GM10266 (cell line): ENCODE measurements at regions not wholly inside any gene's neighbourhood (a gene's known extent, or its start where the extent isn't known, plus 50 kb on each side); places are given as distances from the start of the nearest gene placed in this dataset.
"Not testable (repeated sequence)": the region's sequence is repeated elsewhere in the genome, so short reads cannot be mapped to it uniquely, and the experiment has no call there.

Source experiments
- DNase-seq: peaks from one replicate; pipeline ENCODE4 v3.0.0; 2012; ENCODE audit errors: extremely low spot score
- CTCF ChIP-seq: IDR thresholded peaks from 2 replicates; pipeline ENCODE4 v1.5.1; 2012; ENCODE audit warnings: mild to moderate bottlenecking, low read depth; ENCODE audit not compliant: control insufficient read depth, insufficient read depth; ENCODE audit errors: missing control alignments

DNA sequence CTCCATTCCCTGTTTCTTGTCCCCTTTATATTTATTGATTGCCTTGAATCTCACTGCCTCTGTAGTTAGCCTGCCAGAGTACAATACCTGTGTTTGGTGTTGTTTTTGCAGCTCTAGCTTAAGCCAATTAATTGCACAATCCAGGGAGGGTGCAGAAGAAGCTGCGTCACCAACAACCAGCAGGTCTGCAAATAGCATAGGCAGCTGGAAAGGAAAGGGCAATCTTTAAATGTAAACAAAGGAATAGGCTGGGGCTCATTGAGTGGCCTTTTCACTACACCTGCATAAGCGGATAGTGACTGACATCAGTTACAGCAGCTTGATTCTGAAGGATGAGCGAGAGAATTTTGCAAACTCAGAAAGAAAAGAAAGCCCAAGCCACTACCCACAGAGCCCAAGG is 106.8 kb upstream of the RAI2 start:
- no peak for DNase-seq
- TF ChIP-seq CTCF: no peak

- no peak for TF ChIP-seq CTCF
- no peak for DNase-seq
Measured at GRCh38 chrX:17964871-17965270, 103.8 kb upstream of the RAI2 start.

DNA sequence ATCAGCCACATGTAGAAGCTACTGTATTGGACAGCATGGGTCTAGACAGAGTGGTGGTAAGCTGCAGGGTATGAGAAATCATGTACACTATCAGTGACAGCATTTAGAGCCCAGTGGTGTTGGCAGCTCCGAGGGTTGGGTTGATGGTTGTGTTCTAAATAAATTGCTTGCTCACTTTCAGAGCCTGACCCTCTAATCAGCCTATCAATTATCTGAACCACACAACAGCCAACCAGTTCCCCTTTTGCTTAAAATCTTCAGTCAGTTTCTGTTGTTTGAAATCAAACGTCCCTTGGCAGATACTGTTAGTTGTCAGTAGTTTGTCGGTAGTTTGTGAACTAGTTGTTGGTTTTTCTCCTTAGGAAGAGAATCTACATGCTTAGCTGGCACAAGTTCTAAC is 99.8 kb upstream of the RAI2 start:
- TF ChIP-seq CTCF: no peak
- DNase-seq: no peak

DNA sequence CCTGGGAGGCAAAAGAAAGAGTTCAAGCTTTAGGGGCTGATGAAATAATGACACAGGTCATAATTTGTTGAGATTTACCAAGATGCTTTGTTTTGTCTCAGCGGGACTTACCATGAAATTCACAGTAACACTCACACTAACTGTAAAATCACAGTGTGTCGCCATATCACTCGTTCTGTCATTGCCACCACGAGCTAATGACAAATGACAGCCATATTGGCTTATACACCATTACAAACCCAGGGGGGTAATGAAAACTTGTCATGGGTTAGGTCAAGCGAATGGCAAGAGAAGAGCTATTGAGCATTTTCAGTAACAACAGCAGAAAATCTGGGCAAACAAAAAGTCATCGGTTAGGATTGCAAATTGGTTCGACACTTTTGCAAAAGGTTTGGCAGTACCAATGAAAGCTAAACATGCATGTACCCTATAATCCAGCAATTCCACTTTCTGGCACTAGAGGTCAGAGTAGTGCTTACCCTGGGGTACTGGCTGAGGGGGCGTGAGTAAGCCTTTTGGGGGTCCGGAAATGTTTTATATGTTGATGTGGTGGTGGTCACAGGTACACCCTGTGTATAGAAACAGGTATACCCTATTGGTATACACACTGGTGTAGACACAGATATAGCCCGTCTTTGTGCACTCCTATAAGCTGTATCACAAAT is 83.9 kb upstream of the RAI2 start:
- DNase-seq: no peak

GRCh38 chrX:17941171-17941570 is 80.1 kb upstream of the RAI2 start:
- DNase-seq: not testable (repeated sequence)

More for the DNA sequence above, 83.9 kb upstream of the RAI2 start:
- peak; percentile 40 for TF ChIP-seq CTCF

DNA sequence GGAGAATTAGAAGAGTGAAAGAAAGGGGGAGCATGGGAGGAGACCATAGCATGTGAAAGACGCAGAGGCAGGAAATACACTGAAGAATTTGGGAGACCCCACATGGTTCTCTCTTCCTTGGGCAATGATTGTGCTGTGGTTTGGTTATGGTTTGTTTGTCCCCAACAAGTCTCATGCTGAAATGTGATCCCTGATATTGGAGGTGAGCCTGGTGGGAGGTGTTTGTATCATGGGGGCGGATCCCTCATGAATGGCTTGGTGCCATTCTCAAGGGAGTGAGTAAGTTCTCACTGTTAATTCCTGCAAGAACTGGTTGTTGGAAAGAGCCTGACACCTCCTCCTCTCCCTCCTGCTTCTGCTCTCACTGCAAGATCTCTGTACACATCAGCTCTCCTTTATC is 78.6 kb upstream of the RAI2 start:
- TF ChIP-seq CTCF: no peak
- DNase-seq: no peak

DNA sequence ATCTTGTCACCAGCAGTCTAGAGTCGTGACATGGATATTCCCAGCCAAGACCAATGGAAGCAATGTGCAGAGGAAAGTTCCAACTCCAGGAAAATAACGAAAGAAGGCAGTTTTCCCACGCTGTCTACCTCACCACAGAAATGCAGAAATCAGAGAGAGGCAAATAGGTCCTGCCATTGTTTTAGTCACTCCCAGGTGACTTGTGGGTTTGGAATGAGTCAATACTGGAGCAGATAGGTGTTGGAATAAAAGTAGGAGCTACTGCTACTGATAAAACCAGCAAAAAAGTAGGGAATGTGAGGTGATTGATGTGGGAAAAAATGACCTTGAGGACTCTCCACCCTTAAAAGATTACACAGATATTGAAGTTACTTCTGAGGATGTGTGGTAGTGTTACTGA is 72.8 kb upstream of the RAI2 start:
- no peak for DNase-seq
- TF ChIP-seq CTCF: no peak

- no peak for DNase-seq
- no peak for TF ChIP-seq CTCF
Measured at GRCh38 chrX:17932781-17933180, 71.7 kb upstream of the RAI2 start.
